ENCODE measurements at regions not wholly inside any gene's neighbourhood (a gene's known extent, or its start where the extent isn't known, plus 50 kb on each side); places are given as distances from the start of the nearest gene placed in this dataset.

DNA sequence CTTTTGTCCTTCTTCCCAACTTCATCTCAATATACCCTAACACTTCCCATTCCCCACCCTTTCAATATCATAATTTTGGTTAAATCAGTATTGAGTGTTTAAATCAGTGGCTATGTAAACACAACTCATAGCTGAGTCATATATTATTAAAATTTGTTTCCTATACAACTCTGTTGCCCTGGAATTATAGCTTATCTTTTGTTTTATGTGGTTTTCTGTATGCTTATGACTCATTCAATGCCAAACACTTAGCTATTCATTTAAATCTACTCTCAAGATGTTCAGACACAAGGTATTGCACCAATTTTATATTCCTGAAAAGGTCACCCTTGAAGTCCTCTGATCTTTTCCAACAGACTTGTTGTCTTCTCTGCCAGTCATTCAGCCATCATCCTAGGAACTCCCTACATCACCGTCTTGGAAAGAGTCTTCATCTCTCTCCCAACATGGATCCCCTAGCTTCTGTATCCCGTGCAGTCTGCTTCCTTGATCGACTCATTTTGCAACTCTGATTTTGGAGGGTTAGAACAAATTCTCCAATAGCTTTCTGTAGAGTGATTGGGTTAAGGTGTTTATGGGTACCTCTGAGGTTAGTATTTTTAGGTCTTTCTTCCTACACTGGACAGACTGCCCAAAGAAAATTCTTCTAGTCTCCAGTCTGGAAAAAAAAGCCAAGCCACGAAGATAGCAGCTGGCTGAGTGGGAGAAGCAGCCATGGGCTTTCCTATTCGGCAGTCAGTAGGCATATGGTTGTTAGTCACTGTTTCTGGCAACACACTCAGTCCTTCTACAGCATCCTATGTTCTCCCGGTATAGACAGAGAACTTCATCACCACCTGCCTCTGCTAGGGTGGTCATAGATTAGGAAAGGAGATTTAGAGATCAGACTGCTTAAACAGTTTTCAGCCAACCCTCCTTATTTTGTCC is 102.1 kb downstream of the CRPPA start:
- no peak for DNase-seq (ENCODE audit: low read depth)

- DNase-seq (ENCODE audit: low read depth), result no peak
These were observed 102.9 kb downstream of the CRPPA start for GRCh38 chr7:16318463-16318862.

GRCh38 chr7:16317406-16317805 is 103.9 kb downstream of the CRPPA start:
- no peak for DNase-seq (ENCODE audit: low read depth)

DNA sequence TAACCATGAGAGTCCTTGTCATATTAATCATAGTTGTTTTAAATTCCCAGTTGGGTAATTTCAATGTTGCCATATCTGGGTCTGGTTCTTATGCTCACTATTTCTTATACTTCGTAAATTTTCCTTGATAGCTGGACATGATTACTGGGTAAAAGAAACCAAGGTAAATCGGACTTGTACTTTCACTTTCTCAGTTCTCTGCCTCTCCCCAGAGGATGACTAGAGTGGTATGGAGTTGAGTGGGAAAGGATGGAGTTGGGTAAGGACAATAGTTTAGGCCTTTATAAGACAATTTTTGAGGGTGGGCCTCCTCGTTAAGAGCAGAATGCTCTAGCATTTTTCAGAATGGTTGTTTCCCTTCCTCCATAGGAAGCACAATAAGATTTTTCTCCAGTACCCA is 106.1 kb downstream of the CRPPA start:
- DNase-seq (ENCODE audit: low read depth), result no peak

DNA sequence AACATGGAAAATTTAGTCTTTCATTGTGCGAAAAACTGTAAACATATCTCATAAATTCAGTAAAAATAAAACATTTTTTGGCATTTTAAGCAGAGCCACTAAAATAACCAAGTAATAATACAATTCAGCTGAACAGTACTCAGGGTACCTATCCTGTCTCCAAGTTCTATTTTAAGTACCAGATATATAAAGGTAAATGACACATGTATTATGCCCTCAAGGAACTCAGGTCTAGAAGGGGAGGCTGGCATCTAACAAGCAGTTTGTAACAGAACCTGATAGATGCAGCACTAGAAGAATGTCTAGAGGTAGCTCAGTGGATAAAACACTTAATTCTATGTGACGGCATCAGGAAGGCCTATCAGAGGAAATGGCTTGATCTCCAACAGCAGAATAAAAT is 112.2 kb downstream of the CRPPA start:
- no peak for DNase-seq (ENCODE audit: low read depth)

GRCh38 chr7:16301291-16301690 is 120.0 kb downstream of the CRPPA start:
- DNase-seq (ENCODE audit: low read depth), result no peak

DNA sequence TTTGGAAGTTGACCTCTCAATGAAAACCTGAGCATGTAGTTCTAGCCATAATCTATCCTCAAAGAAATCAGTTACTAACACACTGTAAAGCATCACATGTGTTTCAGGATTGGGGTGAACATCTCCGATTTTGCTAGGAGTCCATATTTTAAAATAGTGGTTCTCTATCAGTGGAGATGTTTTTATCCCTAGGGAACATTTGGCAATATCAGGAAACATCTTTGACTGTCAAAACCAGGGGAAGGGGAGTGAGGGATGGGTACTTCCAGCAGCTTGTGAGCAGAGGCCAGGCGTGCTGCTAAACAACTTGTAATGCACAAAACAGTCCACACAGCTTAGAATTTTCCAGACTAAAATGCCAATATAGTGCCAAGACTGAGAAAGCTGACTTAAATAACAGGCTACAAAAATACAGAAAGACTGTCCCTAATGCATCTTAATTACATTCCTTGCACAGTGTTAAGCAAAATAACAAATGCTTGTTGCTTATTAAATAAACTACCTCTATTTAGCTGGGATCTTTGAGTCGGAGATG is 120.9 kb downstream of the CRPPA start:
- no peak for DNase-seq (ENCODE audit: low read depth)

DNA sequence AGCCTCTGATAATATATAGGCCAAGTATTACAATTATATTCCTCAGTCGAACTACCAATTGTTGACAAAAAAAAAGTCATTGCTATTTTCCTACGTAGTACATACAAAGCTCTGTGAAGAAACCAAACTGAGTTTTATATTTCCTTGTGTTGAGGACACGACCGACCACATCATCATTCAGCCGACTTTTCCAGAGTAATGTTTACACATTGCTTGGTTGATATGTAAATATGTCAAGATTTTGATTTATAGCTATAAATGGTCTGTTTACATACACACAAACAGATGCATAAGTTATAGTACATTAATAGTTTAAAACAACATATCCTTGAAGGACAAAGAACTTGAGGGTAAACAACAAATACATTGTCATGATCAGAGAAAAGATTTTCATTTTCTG is 121.5 kb downstream of the CRPPA start:
- DNase-seq (ENCODE audit: low read depth), result no peak

GRCh38 chr7:16298221-16298620 is 123.1 kb downstream of the CRPPA start:
- no peak for DNase-seq (ENCODE audit: low read depth)

- no peak for DNase-seq (ENCODE audit: low read depth)
These were observed 125.8 kb downstream of the CRPPA start for GRCh38 chr7:16295558-16295957.

DNA sequence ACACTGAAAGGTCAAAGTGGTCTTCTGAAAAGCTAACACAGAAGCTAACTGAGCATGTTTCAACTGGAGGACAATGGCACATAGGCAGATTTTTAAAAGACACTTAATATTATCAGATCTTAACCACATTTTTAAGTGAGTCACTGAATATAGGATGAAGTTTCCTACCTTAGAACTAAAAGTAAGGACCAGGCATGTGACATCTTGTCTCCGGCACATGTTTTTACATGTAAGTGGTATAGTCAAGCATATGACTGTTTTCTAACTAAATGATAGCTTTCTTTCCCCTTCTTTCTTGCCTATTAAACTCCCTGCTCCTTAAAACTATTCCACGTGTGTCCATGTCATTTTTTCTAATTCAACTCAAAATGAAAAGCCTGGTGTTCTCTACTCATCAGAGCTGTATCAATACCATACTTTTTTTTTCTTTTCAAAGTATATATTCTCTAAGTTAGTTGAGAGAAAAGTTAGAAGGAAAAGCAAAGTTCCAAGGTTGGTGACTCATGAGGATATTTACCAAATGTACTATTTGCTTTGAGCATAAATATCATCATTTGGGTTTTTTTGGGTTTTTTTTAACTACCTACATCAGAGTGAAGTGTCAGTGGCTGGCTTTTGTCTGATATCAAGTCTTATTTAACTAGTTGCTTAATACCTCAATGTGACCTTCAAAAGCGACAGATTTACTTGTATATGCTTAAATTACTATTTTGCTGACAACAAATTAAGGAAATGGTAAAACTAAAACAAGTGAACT is 127.5 kb downstream of the CRPPA start:
- no peak for DNase-seq (ENCODE audit: low read depth)

DNA sequence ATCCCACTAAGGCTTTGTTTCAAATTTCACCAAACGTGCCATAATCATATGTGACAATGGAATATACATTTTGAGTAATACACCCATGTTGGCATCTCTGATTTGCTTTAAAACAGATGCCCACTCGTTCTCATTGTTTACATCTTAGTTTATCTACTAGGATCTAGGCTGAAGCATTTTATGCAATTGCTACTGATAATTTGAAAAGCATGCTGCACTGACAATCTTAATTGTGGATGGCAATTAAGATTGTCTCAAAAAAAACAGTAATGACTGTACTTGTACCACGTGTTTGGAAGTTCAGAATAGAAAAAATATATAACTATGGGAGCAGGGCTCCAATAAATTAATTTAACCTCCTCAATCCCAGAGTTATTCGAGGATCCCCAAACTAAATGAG is 136.8 kb downstream of the CRPPA start:
- no peak for DNase-seq (ENCODE audit: low read depth)

GRCh38 chr7:16278167-16278787 is 143.1 kb downstream of the CRPPA start:
- no peak for DNase-seq (ENCODE audit: low read depth)

- no peak for DNase-seq (ENCODE audit: low read depth)
These were observed 149.2 kb downstream of the CRPPA start for GRCh38 chr7:16271990-16272665.

DNA sequence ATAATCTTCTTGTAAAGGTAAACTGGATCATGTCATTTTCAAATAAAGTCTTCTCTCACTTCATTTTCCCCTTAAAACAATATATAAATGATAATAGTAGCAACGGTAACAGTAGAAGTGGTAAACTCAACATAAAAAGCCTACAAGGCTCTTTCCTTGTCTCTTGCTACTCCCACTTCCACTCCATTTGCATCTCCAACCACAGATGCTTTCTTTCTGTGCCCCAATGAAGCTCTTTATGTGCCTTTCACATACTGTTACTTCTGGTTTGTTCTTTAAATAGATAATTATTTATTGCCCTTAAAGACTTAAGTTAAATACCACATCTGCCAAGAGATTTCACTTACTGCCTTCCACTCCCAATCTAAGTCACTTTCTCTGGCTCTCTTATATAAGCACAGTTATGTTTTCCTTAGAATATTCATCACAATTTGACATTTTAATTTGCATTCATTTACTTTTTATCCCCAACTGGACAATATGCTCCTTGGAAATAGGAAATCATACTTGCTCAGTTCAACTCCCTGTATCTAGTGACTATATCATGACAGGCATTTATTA is 149.9 kb downstream of the CRPPA start:
- DNase-seq (ENCODE audit: low read depth), result no peak

GRCh38 chr7:16270844-16271243 is 150.5 kb downstream of the CRPPA start:
- no peak for DNase-seq (ENCODE audit: low read depth)

- DNase-seq (ENCODE audit: low read depth), result no peak
These were observed 152.2 kb downstream of the CRPPA start for GRCh38 chr7:16268821-16269768.

GRCh38 chr7:16267953-16268820 is 153.2 kb downstream of the CRPPA start:
- no peak for DNase-seq (ENCODE audit: low read depth)

GRCh38 chr7:16266877-16267276 is 154.5 kb downstream of the CRPPA start:
- DNase-seq (ENCODE audit: low read depth), result no peak
